HCT116 (cell line): ENCODE measurements at regions not wholly inside any gene's neighbourhood (a gene's known extent, or its start where the extent isn't known, plus 50 kb on each side); places are given as distances from the start of the nearest gene placed in this dataset.

Source experiments
- ATAC-seq: fragments of 200-7000 bp; cut with Tn5 transposase; 2 replicates; pipeline ENCODE4 v1.9.1; 2020; ENCODE audit warnings: mild to moderate bottlenecking, moderate library complexity
- BruUV-seq: library from RNA; stranded (reverse); fragments of 400-500 nt; replicated peaks from 2 replicates; lab custom pipeline; 2021; lab: Mats Ljungman, UMichigan
- CTCF ChIA-PET: fragments of 300-600 bp; sonication (Branson Sonifier 250); formaldehyde crosslinking; loops from one replicate; lab custom pipeline; 2021; ENCODE audit warnings: antibody characterized with exemption; lab: Charles Lee
- POLR2A ChIA-PET: fragments of 300-600, 350-600 bp; sonication (Branson Sonifier 250); formaldehyde crosslinking; loops from one replicate; lab custom pipeline; 2021; ENCODE audit warnings: antibody characterized with exemption; lab: Charles Lee
- RAD21 ChIA-PET, 2 experiments: fragments of 300-600 bp; sonication (Branson Sonifier 250); formaldehyde crosslinking; loops; one replicate each; lab custom pipeline; 2023; ENCODE audit warnings: low total read pairs in 2 of 2; ENCODE audit not compliant: uncharacterized antibody in 2 of 2, unreplicated experiment in 2 of 2, low non-redundant PET in 1 of 2; lab: Charles Lee
- DNase-seq: peaks from one replicate; pipeline ENCODE4 v3.0.0-alpha.2; 2010; ENCODE audit warnings: low read depth, low spot score
- H2AFZ ChIP-seq: fragments of 200-600 bp; shearing (Covaris generic), sonication (generic); 2 replicates; pipeline ENCODE4 v1.6.1; 2017; ENCODE audit warnings: low read depth, mixed run types, mixed read lengths, antibody characterized with exemption, low read length; ENCODE audit not compliant: poor library complexity, severe bottlenecking
- H3K27ac ChIP-seq: 2 replicates; pipeline ENCODE4 v1.5.1; 2012; ENCODE audit warnings: low read depth, low read length
- H3K27me3 ChIP-seq: fragments of 200-600 bp; sonication (generic); 2 replicates; pipeline ENCODE4 v1.6.1; 2016; ENCODE audit warnings: mixed run types, low read length, mixed read lengths; ENCODE audit not compliant: insufficient read depth
- H3K36me3 ChIP-seq, 2 experiments: fragments of 200-500 bp in 1 of 2; fragments of 200-600 bp in 1 of 2; sonication (Bioruptor generic) in 1 of 2; sonication (generic) in 1 of 2; 2 replicates each; pipeline versions ENCODE4 v1.5.1 to v1.6.1; 2014 to 2016; ENCODE audit warnings: low read length in 2 of 2, inconsistent platforms in 1 of 2, mixed read lengths in 1 of 2, mixed run types in 1 of 2; ENCODE audit not compliant: insufficient read depth in 2 of 2, control insufficient read depth in 1 of 2
- H3K4me1 ChIP-seq, 2 experiments: fragments of 200-600 bp in 1 of 2; sonication (generic) in 1 of 2; 2 replicates each; pipeline versions ENCODE4 v1.5.1 to v1.6.1; 2012 to 2017; ENCODE audit warnings: low read length in 2 of 2, inconsistent platforms in 1 of 2, mild to moderate bottlenecking in 1 of 2, mixed read lengths in 1 of 2, mixed run types in 1 of 2, moderate library complexity in 1 of 2; ENCODE audit not compliant: insufficient read depth in 2 of 2, control insufficient read depth in 1 of 2
- H3K4me2 ChIP-seq: fragments of 200-600 bp; sonication (generic); 2 replicates; pipeline ENCODE4 v1.6.1; 2017; ENCODE audit warnings: mixed run types, low read length, mixed read lengths
- H3K4me3 ChIP-seq, 2 experiments: fragments of 200-600 bp in 1 of 2; sonication (generic) in 1 of 2; replicated peaks in 1 of 2; 2 replicates each; pipeline ENCODE4 v1.5.1; 2011 to 2016; ENCODE audit warnings: low read length in 2 of 2, control low read depth in 1 of 2, low read depth in 1 of 2, mild to moderate bottlenecking in 1 of 2, mixed read lengths in 1 of 2, mixed run types in 1 of 2
- H3K79me2 ChIP-seq: fragments of 200-600 bp; sonication (generic); 2 replicates; pipeline ENCODE4 v1.6.1; 2017; ENCODE audit warnings: mild to moderate bottlenecking, mixed run types, low read length, moderate library complexity, mixed read lengths; ENCODE audit not compliant: insufficient read depth
- H3K9ac ChIP-seq: fragments of 200-600 bp; sonication (generic); 2 replicates; pipeline ENCODE4 v1.6.1; 2016; ENCODE audit warnings: low read length, mixed read lengths
- H3K9me2 ChIP-seq: fragments of 200-600 bp; sonication (generic), shearing (Covaris generic); 2 replicates; pipeline ENCODE4 v1.6.1; 2017; ENCODE audit warnings: mixed run types, mild to moderate bottlenecking, moderate library complexity; ENCODE audit not compliant: insufficient read depth
- H3K9me3 ChIP-seq, 2 experiments: fragments of 200-500 bp in 1 of 2; fragments of 200-600 bp in 1 of 2; sonication (Bioruptor generic) in 1 of 2; sonication (generic) in 1 of 2; 2 replicates each; pipeline ENCODE4 v1.6.1; 2014 to 2017; ENCODE audit warnings: low read length in 2 of 2, mixed read lengths in 2 of 2, inconsistent platforms in 1 of 2, low read depth in 1 of 2, mild to moderate bottlenecking in 1 of 2, mixed run types in 1 of 2, moderate library complexity in 1 of 2; ENCODE audit not compliant: control insufficient read depth in 1 of 2, insufficient read depth in 1 of 2
- H4K20me1 ChIP-seq: fragments of 200-600 bp; sonication (generic), shearing (Covaris generic); 2 replicates; pipeline ENCODE4 v1.6.1; 2017; ENCODE audit warnings: mixed run types, mild to moderate bottlenecking, moderate library complexity; ENCODE audit not compliant: insufficient read depth
- CBX3 ChIP-seq: IDR thresholded peaks from 2 replicates; pipeline ENCODE4 v1.6.1; 2012; ENCODE audit warnings: low read depth
- CEBPB ChIP-seq: IDR thresholded peaks from 2 replicates; pipeline ENCODE4 v1.6.1; 2012; ENCODE audit warnings: low read depth
- EGR1 ChIP-seq: IDR thresholded peaks from 2 replicates; pipeline ENCODE4 v1.6.1; 2012; ENCODE audit warnings: low read depth
- ELF1 ChIP-seq: IDR thresholded peaks from 2 replicates; pipeline ENCODE4 v1.6.1; 2012; ENCODE audit warnings: low read depth, borderline replicate concordance
- EZH2phosphoT487 ChIP-seq: fragments of 200-600 bp; IDR thresholded peaks from 2 replicates; pipeline ENCODE4 v1.6.1; 2018; ENCODE audit warnings: antibody characterized with exemption, borderline replicate concordance
- FOSL1 ChIP-seq: IDR thresholded peaks from 2 replicates; pipeline ENCODE4 v1.6.1; 2012; ENCODE audit warnings: low read depth
- JUND ChIP-seq: IDR thresholded peaks from 2 replicates; pipeline ENCODE4 v1.6.1; 2012
- POLR2A ChIP-seq: IDR thresholded peaks from 2 replicates; pipeline ENCODE4 v1.7.0; 2011; ENCODE audit warnings: borderline replicate concordance; ENCODE audit not compliant: insufficient read depth, insufficient read length; ENCODE audit errors: extremely low read depth
- POLR2AphosphoS5 ChIP-seq: IDR thresholded peaks from 2 replicates; pipeline ENCODE4 v1.6.1; 2011; ENCODE audit warnings: mild to moderate bottlenecking, low read depth, low read length, moderate library complexity
- SIN3A ChIP-seq: IDR thresholded peaks from 2 replicates; pipeline ENCODE4 v1.6.1; 2012; ENCODE audit warnings: low read depth
- SRF ChIP-seq: IDR thresholded peaks from 2 replicates; pipeline ENCODE4 v1.6.1; 2012; ENCODE audit warnings: low read depth
- ZFX ChIP-seq: fragments of 450-650 bp; IDR thresholded peaks from 2 replicates; pipeline ENCODE4 v1.6.1; 2017
- ZNF274 ChIP-seq: fragments of 200-500 bp; sonication (Bioruptor generic); IDR thresholded peaks from 2 replicates; pipeline ENCODE4 v1.6.1; 2014; ENCODE audit warnings: mild to moderate bottlenecking, low read depth, low read length, inconsistent platforms
- intact Hi-C: fragments of 100-400 bp; cut with micrococcal nuclease; formaldehyde crosslinking; loops from 2 replicates; pipeline ENCODE4 v1.10.0; 2022
- TF ChIP-seq, protein P1 (sequence below): IDR thresholded peaks from 2 replicates; pipeline ENCODE4 v1.6.1; 2011; ENCODE audit warnings: mild to moderate bottlenecking, low read length, moderate library complexity; ENCODE audit not compliant: insufficient replicate concordance; ENCODE audit errors: extremely low read depth
- TF ChIP-seq, protein P2 (sequence below): IDR thresholded peaks from 2 replicates; pipeline ENCODE4 v1.6.1; 2012; ENCODE audit warnings: low read depth
- TF ChIP-seq, protein P3 (sequence below), 3 experiments: fragments of 200-600 bp in 1 of 3; sonication (generic) in 1 of 3; IDR thresholded peaks in 2 of 3; conservative IDR thresholded peaks in 1 of 3; 2 replicates each; pipeline ENCODE4 v1.5.1; 2012 to 2017; ENCODE audit warnings: low read depth in 2 of 3, low read length in 2 of 3, antibody characterized with exemption in 1 of 3, borderline replicate concordance in 1 of 3, control low read depth in 1 of 3, mild to moderate bottlenecking in 1 of 3, mixed read lengths in 1 of 3, mixed run types in 1 of 3, moderate library complexity in 1 of 3; ENCODE audit not compliant: insufficient read depth in 1 of 3
- TF ChIP-seq, protein P4 (sequence below): IDR thresholded peaks from 2 replicates; pipeline ENCODE4 v1.6.1; 2012

DNA sequence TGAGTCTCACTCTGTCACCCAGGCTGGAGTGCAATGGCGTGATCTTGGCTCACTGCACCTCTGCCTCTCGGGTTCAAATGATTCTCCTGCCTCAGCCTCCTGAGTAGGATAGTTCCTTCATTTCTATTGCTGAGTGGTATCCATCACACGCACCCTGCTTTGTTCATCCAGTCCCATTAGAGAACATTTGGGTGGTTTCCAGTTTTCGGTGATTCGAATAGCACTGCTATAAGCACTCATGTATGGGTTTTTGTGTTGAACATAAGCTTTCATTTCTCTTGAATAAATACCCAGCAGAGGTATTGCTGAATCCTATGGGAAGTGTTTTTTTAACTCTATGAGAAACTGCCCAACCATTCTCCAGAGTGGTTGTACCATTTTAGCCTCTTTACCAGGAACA, 147.3 kb downstream of the DDX1 start:
- TF ChIP-seq, protein P1, sequence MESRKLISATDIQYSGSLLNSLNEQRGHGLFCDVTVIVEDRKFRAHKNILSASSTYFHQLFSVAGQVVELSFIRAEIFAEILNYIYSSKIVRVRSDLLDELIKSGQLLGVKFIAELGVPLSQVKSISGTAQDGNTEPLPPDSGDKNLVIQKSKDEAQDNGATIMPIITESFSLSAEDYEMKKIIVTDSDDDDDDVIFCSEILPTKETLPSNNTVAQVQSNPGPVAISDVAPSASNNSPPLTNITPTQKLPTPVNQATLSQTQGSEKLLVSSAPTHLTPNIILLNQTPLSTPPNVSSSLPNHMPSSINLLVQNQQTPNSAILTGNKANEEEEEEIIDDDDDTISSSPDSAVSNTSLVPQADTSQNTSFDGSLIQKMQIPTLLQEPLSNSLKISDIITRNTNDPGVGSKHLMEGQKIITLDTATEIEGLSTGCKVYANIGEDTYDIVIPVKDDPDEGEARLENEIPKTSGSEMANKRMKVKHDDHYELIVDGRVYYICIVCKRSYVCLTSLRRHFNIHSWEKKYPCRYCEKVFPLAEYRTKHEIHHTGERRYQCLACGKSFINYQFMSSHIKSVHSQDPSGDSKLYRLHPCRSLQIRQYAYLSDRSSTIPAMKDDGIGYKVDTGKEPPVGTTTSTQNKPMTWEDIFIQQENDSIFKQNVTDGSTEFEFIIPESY: no peak
- TF ChIP-seq ZFX: no peak
- TF ChIP-seq CBX3: no peak
- no peak for TF ChIP-seq SRF
- no peak for TF ChIP-seq POLR2AphosphoS5
- TF ChIP-seq FOSL1: no peak
- no peak for TF ChIP-seq CEBPB
- TF ChIP-seq, protein P2, sequence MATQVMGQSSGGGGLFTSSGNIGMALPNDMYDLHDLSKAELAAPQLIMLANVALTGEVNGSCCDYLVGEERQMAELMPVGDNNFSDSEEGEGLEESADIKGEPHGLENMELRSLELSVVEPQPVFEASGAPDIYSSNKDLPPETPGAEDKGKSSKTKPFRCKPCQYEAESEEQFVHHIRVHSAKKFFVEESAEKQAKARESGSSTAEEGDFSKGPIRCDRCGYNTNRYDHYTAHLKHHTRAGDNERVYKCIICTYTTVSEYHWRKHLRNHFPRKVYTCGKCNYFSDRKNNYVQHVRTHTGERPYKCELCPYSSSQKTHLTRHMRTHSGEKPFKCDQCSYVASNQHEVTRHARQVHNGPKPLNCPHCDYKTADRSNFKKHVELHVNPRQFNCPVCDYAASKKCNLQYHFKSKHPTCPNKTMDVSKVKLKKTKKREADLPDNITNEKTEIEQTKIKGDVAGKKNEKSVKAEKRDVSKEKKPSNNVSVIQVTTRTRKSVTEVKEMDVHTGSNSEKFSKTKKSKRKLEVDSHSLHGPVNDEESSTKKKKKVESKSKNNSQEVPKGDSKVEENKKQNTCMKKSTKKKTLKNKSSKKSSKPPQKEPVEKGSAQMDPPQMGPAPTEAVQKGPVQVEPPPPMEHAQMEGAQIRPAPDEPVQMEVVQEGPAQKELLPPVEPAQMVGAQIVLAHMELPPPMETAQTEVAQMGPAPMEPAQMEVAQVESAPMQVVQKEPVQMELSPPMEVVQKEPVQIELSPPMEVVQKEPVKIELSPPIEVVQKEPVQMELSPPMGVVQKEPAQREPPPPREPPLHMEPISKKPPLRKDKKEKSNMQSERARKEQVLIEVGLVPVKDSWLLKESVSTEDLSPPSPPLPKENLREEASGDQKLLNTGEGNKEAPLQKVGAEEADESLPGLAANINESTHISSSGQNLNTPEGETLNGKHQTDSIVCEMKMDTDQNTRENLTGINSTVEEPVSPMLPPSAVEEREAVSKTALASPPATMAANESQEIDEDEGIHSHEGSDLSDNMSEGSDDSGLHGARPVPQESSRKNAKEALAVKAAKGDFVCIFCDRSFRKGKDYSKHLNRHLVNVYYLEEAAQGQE: no peak
- TF ChIP-seq, protein P3, sequence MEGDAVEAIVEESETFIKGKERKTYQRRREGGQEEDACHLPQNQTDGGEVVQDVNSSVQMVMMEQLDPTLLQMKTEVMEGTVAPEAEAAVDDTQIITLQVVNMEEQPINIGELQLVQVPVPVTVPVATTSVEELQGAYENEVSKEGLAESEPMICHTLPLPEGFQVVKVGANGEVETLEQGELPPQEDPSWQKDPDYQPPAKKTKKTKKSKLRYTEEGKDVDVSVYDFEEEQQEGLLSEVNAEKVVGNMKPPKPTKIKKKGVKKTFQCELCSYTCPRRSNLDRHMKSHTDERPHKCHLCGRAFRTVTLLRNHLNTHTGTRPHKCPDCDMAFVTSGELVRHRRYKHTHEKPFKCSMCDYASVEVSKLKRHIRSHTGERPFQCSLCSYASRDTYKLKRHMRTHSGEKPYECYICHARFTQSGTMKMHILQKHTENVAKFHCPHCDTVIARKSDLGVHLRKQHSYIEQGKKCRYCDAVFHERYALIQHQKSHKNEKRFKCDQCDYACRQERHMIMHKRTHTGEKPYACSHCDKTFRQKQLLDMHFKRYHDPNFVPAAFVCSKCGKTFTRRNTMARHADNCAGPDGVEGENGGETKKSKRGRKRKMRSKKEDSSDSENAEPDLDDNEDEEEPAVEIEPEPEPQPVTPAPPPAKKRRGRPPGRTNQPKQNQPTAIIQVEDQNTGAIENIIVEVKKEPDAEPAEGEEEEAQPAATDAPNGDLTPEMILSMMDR (IDR thresholded peaks at IDR 0.05 in 2 of 3, conservative IDR thresholded peaks at IDR 0.05 in 1 of 3; ENCODE audit: borderline replicate concordance in 1 of 3, insufficient read depth in 1 of 3, low read depth in 2 of 3, low read length in 2 of 3): no peak
- TF ChIP-seq JUND: no peak
- no peak for TF ChIP-seq POLR2A
- no peak for TF ChIP-seq SIN3A
- TF ChIP-seq EGR1: no peak
- no peak for TF ChIP-seq ZNF274
- TF ChIP-seq, protein P4, sequence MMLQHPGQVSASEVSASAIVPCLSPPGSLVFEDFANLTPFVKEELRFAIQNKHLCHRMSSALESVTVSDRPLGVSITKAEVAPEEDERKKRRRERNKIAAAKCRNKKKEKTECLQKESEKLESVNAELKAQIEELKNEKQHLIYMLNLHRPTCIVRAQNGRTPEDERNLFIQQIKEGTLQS: no peak
- no peak for TF ChIP-seq EZH2phosphoT487
- no peak for TF ChIP-seq ELF1
- TF ChIP-seq, all 23 proteins: peak for 0
- Histone ChIP-seq H3K27me3 (peaks cover 24% of the 10 kb centered on the region), H3K4me3 (no peak overlapping the region), H3K4me2 (no peak overlapping the region), H3K9ac (no peak overlapping the region), H3K36me3 (no peaks in the 10 kb centered on the region), H3K79me2 (no peaks in the 10 kb centered on the region), H2AFZ (no peak overlapping the region), H3K27ac (no peak overlapping the region), H3K9me3 (no peaks in the 10 kb centered on the region; a peak in 1 of 4 replicates), H3K9me2 (no peaks in the 10 kb centered on the region), H3K4me1 (no peaks in the 10 kb centered on the region), H4K20me1 (no peaks in the 10 kb centered on the region)
- CTCF ChIA-PET: no interaction called here
- intact Hi-C loops: no loop called here
- no peak for DNase-seq
- no TSS peak for BruUV-seq
- no peak for ATAC-seq
- POLR2A ChIA-PET: no interaction called here
- RAD21 ChIA-PET: no interaction called here
